Heart left ventricle (tissue), 16 donors: ENCODE measurements at regions not wholly inside any gene's neighbourhood (a gene's known extent, or its start where the extent isn't known, plus 50 kb on each side); places are given as distances from the start of the nearest gene placed in this dataset.

ENCODE experiments used
- ATAC-seq, 4 donors: fragments of 200-7000 bp; cut with Tn5 transposase; one replicate each; pipeline ENCODE4 v1.9.1; 2020 to 2022; ENCODE audit warnings: moderate library complexity in 4 of 4, mild to moderate bottlenecking in 3 of 4, moderate number of reproducible peaks in 1 of 4
- DNase-seq, 5 donors: peaks; one replicate each; pipeline ENCODE4 v3.0.0-alpha.2; 2020
- H3K27ac ChIP-seq, 12 donors: fragments of 200-600 bp; sonication (generic) in 4 of 12; one replicate each; pipeline versions ENCODE4 v1.5.0 to v1.8.0; 2016 to 2022; ENCODE audit warnings: mild to moderate bottlenecking in 2 of 12
- H3K27me3 ChIP-seq, 9 donors: fragments of 200-600 bp; sonication (generic) in 2 of 9; one replicate each; pipeline versions ENCODE4 v1.5.1 to v1.8.0; 2016 to 2022; ENCODE audit warnings: mild to moderate bottlenecking in 3 of 9
- H3K36me3 ChIP-seq, 9 donors: fragments of 200-600 bp; sonication (generic) in 2 of 9; one replicate each; pipeline versions ENCODE4 v1.5.0 to v1.8.0; 2018 to 2022; ENCODE audit warnings: mild to moderate bottlenecking in 2 of 9
- H3K4me1 ChIP-seq, 12 donors: fragments of 200-600 bp; sonication (generic) in 4 of 12; one replicate each; pipeline versions ENCODE4 v1.5.0 to v1.8.0; 2016 to 2022; ENCODE audit warnings: mild to moderate bottlenecking in 3 of 12
- H3K4me3 ChIP-seq, 12 donors: fragments of 200-600 bp; sonication (generic) in 4 of 12; one replicate each; pipeline versions ENCODE4 v1.5.0 to v1.8.0; 2017 to 2022; ENCODE audit warnings: mild to moderate bottlenecking in 9 of 12, moderate library complexity in 4 of 12
- H3K9me3 ChIP-seq, 12 donors: fragments of 200-600 bp; sonication (generic) in 4 of 12; one replicate each; pipeline versions ENCODE4 v1.5.0 to v1.8.0; 2016 to 2022; ENCODE audit warnings: mild to moderate bottlenecking in 1 of 12
- POLR2A ChIP-seq, 2 donors: fragments of 450-650 bp; IDR thresholded peaks; one replicate each; pipeline ENCODE4 v1.6.1; 2017; ENCODE audit warnings: antibody characterized with exemption in 2 of 2, mild to moderate bottlenecking in 2 of 2, moderate library complexity in 2 of 2
- WGBS, 4 donors: extraction: QIAGEN DNeasy Blood & Tissue Kit in 2 of 4; methylation state at CpG; one replicate each; pipeline versions ENCODE4 v1.1.5 to v1.1.7; 2013 to 2018; 5-methylcytosine and 5-hydroxymethylcytosine counted together
- intact Hi-C, 10 donors: fragments of 100-400 bp; cut with DNase I; formaldehyde crosslinking; loops; one replicate each; pipeline versions ENCODE4 v1.11.1 to v1.14.2; 2022
- TF ChIP-seq, protein P1 (sequence below), 12 donors: fragments of 200-600 bp; sonication (generic) in 4 of 12; IDR thresholded peaks; one replicate each; pipeline versions ENCODE4 v1.5.0 to v1.8.0; 2018 to 2022; ENCODE audit warnings: antibody characterized with exemption in 12 of 12, mild to moderate bottlenecking in 5 of 12
- donor health status: ischemic (EF 13 %, LVEDD 7.1; RV severe dilation, severe dysfunction).
- donor health status: healthy with polysubstance abuse.
- donor health status: DM: no; HTN: yes; CAD: no.
- donor health status: DM: no; HTN: no; CAD: no.
- donor health status: ischemic (EF 25% LVEDD 6.9; RV normal size, moderate dysfunction).
- donor health status: ischemic (EF 25% LVEDD 5.7; RV mildly dilated, moderate dysfunction).
- donor health status: healthy.
- donor health status: DM: yes; HTN: yes; CAD: no.
- donor health status: ischemic (EF 35%, LVEDD 5.7; RV mildly dilated, moderate dysfunction).
- donor health status: nonischemic (EF 11% LVEDD 7.7; RV severe dilation, severe dysfunction).
- donor health status: DM: yes; HTN: yes; CAD: no.
- donor health status: PGD.
- donor health status: ischemic (EF 29% LVEDD 5.4; RV normal size, mild dysfunction).
- donor health status: nonischemic (EF 23%, LVEDD 6.1; RV moderate dilation, normal function).

DNA sequence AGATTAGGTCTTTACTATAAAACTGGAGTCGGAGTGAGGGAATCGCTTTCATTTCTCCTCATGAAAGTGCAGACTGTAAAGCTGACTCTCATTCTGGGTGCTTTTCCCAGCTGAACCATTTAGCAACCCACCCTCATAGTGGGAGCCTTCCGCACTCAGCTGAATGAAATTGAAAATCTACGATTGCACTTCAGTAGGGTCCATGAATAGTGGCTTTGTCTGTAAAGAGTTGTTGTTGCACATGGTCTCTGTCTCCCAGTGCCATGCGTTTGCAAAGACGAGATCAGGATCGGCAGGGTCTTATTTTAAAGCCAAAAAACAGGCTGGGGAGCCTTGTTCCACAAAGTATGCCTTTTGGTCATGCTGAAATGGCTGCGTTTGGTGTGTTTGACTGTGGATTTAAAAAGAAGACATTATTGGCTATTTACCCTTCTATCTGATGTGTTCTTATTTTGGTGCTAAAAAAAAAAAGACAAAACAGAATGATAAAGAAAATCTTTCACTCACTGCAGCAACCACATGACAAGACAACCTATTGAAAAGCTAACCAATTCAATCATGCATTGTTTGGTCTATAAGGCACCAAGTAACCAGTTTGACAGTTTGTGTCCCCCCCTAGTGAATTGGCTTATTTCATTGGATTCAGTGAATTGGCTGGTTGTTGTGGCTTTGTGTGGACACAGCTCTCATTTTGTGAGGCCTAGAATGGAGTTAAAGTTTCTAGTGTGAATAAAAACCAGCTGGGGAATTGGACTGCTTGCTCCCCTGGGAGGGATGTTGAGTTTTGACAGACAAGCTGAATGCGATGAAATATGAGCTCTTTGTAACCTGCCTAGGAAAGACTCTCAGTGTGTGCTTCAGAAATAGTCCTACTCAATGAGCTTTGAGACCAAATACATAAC lies 65.6 kb downstream of the ARHGAP35 start:
- DNase-seq (no peak), ATAC-seq (peak in 2 of 4 donors; percentile 17 to 25)
- H3K9me3 ChIP-seq = no peaks in the 10 kb centered on the region
- 73 to 80% (median 78%) methylated on average over 9 of the region's 9 CpGs for WGBS, 4 donors
- H3K27me3 ChIP-seq = no peaks in the 10 kb centered on the region
- H3K27ac ChIP-seq = peak overlapping the region in 9 of 12 donors; percentile 15 to 80 (median 59)
- H3K4me1 ChIP-seq = peaks cover 16 to 78% (median 61%) of the 10 kb centered on the region in 12 donors
- TF ChIP-seq POLR2A (IDR thresholded peaks at IDR 0.05) = no peak
- TF ChIP-seq, protein P1, sequence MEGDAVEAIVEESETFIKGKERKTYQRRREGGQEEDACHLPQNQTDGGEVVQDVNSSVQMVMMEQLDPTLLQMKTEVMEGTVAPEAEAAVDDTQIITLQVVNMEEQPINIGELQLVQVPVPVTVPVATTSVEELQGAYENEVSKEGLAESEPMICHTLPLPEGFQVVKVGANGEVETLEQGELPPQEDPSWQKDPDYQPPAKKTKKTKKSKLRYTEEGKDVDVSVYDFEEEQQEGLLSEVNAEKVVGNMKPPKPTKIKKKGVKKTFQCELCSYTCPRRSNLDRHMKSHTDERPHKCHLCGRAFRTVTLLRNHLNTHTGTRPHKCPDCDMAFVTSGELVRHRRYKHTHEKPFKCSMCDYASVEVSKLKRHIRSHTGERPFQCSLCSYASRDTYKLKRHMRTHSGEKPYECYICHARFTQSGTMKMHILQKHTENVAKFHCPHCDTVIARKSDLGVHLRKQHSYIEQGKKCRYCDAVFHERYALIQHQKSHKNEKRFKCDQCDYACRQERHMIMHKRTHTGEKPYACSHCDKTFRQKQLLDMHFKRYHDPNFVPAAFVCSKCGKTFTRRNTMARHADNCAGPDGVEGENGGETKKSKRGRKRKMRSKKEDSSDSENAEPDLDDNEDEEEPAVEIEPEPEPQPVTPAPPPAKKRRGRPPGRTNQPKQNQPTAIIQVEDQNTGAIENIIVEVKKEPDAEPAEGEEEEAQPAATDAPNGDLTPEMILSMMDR (IDR thresholded peaks at IDR 0.05) = no peak
- peaks cover 0 to 20% (median 13%) of the 10 kb centered on the region in 9 donors for H3K36me3 ChIP-seq
- intact Hi-C loops = loop anchor here in 6 of 10 donors (1.0 to 10.0 kb wide), 7 partner anchors 19 to 66 kb away; partner anchors contain the start of gene ARHGAP35 (in 2 of the 6)
- H3K4me3 ChIP-seq = no peak overlapping the region

DNA sequence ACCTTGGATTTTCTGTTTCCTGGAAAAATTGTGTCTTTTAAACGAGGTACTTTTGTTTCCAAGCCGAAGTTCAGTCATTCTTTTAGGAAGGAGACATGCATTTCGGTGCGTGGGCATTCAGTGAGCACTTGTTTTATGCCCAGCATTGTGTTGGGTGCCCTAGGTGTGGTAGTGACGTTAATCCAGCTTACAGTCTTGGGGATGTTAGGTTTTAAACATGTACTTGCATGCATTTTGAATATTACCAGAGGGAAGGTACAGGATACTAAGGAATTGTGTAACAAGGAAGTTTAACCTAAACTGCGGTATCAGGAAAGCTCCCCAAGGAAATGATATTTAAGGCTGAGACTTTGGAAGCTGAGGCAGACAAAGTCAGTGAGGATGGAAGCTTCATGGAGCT lies 66.3 kb downstream of the ARHGAP35 start:
- H3K4me1 ChIP-seq = peaks cover 16 to 85% (median 68%) of the 10 kb centered on the region in 12 donors
- H3K27me3 ChIP-seq = no peaks in the 10 kb centered on the region
- no peak for TF ChIP-seq POLR2A (IDR thresholded peaks at IDR 0.05)
- TF ChIP-seq, protein P1 (IDR thresholded peaks at IDR 0.05) = no peak
- no peak for DNase-seq
- peaks cover 0 to 13% (median 7%) of the 10 kb centered on the region in 9 donors for H3K36me3 ChIP-seq
- intact Hi-C loops = loop anchor here in 6 of 10 donors (1.0 to 10.0 kb wide), 7 partner anchors 18 to 65 kb away; partner anchors contain the start of gene ARHGAP35 (in 2 of the 6)
- no peak for ATAC-seq
- H3K4me3 ChIP-seq = no peak overlapping the region
- no peaks in the 10 kb centered on the region for H3K9me3 ChIP-seq
- 58 to 64% (median 62%) methylated on average over 6 of the region's 6 CpGs for WGBS, 4 donors
- peak overlapping the region in 9 of 12 donors; percentile 4 to 80 (median 59) for H3K27ac ChIP-seq

DNA sequence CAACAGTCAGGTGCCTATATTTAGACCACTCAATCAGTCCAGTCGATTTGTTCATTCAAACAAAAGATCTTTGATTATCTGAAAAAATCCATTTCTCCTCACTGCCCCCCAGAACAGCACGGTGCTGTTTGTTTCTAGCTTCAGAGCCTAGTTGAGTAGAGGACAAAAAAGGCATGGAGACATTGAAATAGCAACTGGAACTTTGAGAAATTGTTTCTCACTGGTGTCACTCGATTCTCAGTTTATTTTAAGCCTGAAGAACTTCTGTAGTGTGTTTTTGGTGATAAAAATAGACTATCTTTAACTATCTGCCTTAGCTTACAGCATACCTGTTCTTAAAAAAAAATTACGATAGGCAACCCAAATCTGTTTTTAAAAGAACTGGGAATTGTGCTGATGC lies 67.1 kb downstream of the ARHGAP35 start:
- DNase-seq (no peak), ATAC-seq (peak in 2 of 4 donors; percentile 9 to 12)
- no peak for TF ChIP-seq POLR2A (IDR thresholded peaks at IDR 0.05)
- TF ChIP-seq, protein P1 (IDR thresholded peaks at IDR 0.05) = no peak
- intact Hi-C loops = loop anchor here in 6 of 10 donors (1.0 to 10.0 kb wide), 7 partner anchors 17 to 66 kb away; partner anchors contain the start of gene ARHGAP35 (in 2 of the 6)
- Histone ChIP-seq H3K9me3 (no peaks in the 10 kb centered on the region), H3K27me3 (no peaks in the 10 kb centered on the region), H3K4me3 (no peak overlapping the region), H3K27ac (peak overlapping the region; percentile 3 to 80 (median 57)), H3K36me3 (peaks cover 0 to 5% (median 0%) of the 10 kb centered on the region in 9 donors), H3K4me1 (peaks cover 16 to 93% (median 75%) of the 10 kb centered on the region in 12 donors)
- WGBS, 4 donors = 32 to 36% (median 34%) methylated on average over 4 of the region's 4 CpGs

DNA sequence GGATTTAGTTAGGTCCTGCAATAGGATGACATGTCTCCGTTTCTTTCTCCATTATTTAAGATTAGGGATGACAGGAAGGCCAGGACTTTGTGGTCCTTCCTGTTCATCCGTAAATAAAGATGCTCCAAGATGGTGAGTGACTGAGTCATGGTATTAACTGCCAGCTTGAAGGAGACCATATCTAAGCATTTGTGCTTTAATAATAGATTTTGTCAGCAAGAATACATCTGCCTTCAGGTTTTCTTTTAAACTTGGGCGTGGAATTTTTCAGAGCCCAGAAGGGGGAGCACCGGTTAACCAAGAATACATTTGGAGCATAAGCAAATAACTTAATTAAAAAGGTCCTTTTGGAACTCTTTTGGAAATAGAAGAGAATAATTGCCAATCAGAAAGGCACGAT lies 68.2 kb downstream of the ARHGAP35 start:
- no peaks in the 10 kb centered on the region for H3K27me3 ChIP-seq
- no peak for DNase-seq
- intact Hi-C loops = loop anchor here in 5 of 10 donors (5.0 to 10.0 kb wide), 6 partner anchors 46 to 67 kb away; partner anchors contain the start of gene ARHGAP35 (in 2 of the 5)
- peak overlapping the region in 2 of 12 donors; percentile 36 to 62 for H3K27ac ChIP-seq
- H3K4me1 ChIP-seq = peaks cover 16 to 93% (median 75%) of the 10 kb centered on the region in 12 donors
- H3K36me3 ChIP-seq = no peaks in the 10 kb centered on the region
- H3K9me3 ChIP-seq = no peaks in the 10 kb centered on the region
- no peak overlapping the region for H3K4me3 ChIP-seq
- ATAC-seq = no peak
- 79 to 84% (median 80%) methylated on average over 5 of the region's 5 CpGs for WGBS, 4 donors
- TF ChIP-seq, protein P1 (IDR thresholded peaks at IDR 0.05) = peak in 1 of 12 donors; percentile 22
- TF ChIP-seq POLR2A (IDR thresholded peaks at IDR 0.05) = no peak
